NCI-H82 (cell line): ENCODE measurements at regions not wholly inside any gene's neighbourhood (a gene's known extent, or its start where the extent isn't known, plus 50 kb on each side); places are given as distances from the start of the nearest gene placed in this dataset.
"Not testable (repeated sequence)": the region's sequence is repeated elsewhere in the genome, so short reads cannot be mapped to it uniquely, and the experiment has no call there.

ENCODE experiments used
- DNase-seq: peaks from one replicate; lab custom pipeline; 2025; lab: John Stamatoyannopoulos, UW

DNA sequence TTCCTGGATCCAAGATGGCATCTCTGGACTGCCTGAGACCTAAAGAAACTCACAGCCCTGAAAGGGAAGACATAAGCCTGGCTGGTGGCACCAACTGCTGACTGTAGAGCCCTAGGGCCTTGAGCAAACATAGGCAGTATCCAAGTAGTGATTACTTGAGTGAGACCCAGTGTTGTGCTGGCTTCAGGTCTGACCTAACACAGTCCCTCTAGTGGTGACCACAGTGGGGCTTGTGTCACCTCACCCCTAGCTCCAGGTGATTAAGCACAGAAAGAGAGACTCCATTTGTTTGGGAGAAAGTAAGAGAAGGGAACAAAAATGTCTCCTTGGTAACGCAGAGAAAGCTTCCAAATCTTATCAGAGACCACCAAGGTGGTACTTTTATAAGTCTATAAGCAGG is 496.3 kb upstream of the HTR2C start:
- DNase-seq: no peak

DNA sequence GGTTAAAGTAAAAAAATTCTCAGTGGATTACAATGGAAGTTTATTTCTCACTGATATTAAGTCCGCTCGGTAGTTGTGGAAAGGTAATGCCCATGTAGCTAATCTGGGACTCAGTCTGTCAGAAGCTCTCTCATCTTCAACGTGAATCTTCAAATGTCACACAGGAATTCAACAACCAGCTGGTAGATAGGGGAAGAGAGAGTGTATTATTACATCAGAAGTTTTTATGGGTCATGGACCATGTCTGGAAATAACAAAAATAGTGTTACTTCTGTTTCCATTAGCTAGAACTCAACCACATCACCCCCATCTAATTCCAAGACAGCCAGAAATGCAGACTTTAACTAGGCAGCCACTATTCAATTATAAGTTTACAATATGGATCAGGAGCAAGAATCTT is 506.1 kb upstream of the HTR2C start:
- DNase-seq: no peak

DNA sequence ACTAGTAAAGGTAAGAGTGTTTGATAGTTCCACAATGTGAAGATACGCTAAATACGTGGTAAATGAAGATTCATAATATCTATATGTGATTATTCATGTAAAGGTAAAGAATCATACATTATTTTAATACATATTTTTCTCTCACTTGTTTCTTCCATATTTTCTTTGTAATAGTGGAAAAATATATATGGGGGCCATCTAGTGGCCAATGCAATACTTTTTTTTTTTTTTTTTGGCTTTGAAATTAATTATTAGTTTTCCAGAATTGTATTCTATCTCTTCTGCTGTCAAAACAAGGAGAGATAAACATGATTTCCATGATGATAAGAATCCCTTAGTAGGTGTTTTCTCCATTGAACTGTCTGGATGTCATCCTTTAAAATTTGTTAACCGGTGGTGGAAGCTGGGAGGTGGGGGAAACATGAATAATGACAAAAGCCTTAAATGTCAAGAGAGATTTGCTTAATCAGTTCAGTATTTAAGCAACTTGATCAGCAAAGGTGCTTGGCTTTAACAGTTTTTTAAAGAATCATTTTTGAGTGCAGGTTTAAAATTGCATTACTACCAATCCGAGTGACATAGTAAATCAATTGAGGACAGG is 508.7 kb upstream of the HTR2C start:
- no peak for DNase-seq

DNA sequence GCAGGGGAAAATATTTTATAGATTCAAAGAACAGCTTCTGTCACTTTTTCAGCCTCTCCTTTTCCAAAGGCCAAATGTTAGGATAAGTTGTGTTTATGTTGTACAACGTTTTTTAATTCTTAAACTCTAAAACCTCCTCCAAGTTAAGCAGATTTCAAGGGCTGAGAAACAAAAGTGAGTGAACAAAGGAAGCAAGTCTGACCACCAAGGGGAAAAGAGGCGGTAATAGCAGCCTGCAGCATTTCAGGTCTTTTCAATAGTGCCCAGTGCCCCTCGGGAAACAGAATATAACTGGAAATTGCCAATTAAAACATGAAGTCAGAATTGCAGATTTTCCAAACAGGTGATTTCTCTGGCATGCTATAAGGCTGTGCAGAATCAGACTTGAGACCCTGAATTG is 510.0 kb upstream of the HTR2C start:
- no peak for DNase-seq

DNA sequence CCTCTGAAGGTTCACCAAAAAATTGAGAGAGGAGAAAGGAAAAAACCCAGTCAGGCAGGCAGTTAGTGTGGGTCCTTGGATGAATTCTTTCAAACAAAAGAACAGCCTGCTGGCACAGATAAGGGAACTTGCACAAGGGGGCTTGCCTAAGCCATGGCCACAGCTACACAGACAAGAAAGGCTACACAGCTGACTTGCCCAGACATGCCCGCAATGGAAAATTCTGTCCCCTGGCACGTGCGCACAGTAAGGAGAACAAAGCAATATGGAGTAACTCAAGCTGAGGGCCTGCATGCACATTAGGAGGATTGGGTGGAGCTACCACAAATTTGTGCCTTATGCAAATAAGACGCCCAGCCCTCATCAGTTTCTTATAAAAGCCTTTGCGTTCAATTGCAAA is 512.5 kb upstream of the HTR2C start:
- no peak for DNase-seq

DNA sequence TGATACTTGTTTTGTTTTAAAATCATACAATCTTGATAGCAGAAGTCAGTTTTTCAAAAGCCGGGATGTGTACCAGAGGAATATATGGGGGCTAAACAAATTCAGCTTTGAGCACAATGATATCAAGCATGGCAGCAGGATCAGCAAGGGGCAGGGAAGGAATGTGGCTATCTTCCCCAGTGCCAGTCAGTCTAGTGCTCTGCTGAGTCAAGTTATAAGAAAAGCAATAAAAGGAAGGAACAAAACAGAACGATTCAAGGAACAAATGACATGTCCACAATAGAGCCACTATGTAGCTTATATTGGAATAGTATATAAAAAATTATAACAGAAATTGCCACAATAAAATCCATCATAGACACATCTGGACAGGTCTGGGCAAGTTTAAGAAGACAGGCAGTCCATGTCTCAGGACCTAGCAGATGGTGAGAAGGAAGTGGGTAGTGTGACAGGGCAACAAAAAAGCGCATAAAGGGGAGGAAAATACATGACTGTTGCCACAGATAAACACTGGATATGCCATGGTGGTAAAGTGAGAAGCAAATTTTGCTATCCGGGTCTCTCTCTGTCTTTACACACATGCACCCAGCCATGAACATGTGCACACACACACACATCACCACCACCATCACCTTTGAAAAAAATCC is 518.2 kb upstream of the HTR2C start:
- DNase-seq: no peak

DNA sequence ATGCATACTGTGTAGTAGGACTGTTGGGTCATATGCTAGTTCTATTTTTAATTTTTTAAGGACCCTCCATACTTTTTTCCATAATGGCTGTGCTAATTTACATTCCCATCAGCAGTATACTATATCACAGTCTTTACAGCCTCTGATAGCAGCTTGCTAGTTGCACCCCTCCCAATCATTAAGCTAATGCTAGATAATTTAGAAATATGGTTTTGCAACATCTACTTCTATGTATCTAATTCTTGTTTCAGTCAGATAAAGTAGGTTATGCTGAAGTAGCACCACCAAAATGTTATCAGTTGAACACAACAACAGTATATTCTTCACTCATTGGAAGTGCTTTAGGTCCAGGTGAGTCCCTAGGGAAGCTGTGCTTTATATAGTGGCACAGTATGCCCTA is 522.7 kb upstream of the HTR2C start:
- no peak for DNase-seq

DNA sequence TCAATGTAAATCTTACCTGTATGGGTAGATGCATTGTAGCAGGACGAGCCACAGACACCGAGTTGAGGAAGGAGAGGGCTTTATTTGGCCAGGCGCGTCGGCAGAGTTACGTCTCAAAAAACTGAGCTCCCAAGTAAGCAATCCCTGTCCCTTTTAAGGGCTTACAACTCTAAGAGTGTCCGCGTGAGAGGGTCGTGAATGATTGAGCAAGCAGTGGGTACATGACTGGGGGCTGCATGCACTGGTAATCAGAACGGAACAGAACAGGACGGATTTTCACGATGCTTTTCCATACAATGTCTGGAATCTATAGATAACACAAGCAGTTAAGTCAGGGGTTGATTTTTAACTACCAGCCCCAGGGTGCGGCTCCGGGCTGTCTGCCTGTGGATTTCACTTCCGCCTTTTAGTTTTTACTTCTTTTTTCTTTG is 524.9 kb upstream of the HTR2C start:
- DNase-seq: no peak

DNA sequence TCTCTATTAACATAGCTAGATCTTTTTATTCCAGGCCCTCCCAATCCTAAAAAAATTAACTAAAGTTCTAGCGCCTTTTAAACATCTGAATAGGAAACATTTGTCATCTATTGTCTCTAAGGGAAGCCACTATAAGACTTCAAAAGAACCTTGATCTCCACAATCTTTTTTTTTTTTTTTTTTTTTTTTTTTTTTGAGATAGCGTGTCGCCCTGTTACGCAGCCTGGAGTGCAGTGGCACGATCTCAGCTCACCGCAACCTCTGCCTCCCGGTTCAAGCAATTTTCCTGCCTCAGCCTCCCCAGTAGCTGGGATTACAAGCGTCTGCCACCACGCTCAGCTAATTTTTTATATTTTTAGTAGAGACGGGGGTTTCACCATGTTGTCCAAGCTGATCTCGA is 526.5 kb upstream of the HTR2C start:
- not testable (repeated sequence) for DNase-seq

DNA sequence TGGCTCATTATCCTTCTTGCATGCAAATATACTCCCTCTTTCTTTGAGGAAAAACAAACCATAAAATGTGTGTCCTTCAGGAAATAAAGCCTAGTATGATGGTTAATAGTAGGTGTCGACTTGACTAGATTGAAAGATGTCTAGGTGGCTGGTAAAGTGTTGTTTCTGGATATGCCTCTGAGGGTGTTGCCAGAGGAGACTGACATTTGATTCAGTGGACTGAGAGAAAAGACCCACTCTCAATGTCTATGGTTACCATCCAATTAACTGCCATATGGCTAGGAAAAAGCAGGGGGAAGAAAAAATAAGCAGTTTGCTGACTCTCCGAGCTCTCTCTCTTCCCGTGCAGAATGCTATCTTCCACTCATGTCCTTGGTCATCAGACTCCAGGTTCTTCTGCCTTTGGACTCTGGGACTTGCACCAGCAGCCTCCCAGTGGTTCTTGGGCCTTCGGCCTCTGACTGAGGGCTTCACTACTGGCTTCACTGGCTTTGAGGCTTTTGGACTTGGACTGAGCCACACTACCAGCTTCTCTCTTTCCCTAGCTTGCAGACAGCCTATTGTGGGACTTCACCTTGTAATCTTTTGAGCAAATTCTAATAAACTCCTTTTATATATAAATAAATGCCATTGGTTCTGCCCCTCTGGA is 532.1 kb upstream of the HTR2C start:
- DNase-seq: peak; percentile 43

DNA sequence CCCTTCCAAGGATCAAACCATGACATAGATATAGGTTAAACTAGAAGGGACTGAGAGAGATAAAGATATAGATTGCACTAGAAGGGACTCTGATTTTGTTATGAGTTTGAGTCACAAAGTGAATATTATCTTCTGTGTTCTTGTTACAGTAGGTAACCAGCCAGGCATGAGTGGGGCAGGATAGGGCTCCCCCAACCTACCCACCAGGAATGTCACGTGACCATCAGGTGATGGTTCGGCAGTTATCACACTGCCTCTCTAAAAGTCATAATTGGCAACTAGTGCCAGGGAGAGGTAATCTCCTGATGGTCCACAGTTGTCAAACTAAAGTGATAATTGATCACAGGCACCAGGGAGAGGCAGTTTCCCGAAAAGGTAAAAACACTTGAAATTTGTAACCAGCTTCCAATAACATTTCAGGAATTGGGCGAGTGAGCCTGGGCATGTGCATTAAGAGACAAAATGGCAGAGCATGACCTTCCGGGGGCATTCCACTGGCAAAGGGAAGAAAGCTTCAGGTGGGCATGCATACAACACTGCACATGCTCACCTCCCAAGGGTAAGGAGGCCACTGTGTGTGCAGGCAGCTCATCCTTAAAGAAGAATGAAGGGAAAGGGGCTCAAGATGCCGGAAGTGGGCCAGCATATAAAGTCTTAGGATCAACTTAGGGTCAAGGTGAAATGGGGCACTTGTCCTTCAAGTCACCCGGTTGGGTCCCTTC is 533.6 kb upstream of the HTR2C start:
- DNase-seq: no peak

DNA sequence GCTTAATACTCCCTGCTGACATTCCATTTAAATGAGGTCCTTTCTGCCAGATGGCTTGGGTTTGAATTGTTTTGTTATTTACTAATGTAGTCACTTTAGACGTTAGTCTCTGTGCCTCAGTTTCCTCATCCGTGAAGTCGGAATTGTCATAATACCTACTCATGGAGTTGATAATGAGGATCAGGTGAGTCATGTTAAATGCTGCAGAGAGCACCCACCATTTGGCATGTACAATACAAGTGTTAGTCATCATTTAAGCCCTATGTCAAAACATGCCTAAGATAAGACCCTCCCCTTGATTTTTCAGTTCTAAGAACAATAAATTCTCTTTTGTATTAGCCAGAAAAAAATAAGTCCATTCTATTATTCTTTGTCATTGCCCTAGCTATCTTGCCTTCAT is 534.8 kb upstream of the HTR2C start:
- no peak for DNase-seq

DNA sequence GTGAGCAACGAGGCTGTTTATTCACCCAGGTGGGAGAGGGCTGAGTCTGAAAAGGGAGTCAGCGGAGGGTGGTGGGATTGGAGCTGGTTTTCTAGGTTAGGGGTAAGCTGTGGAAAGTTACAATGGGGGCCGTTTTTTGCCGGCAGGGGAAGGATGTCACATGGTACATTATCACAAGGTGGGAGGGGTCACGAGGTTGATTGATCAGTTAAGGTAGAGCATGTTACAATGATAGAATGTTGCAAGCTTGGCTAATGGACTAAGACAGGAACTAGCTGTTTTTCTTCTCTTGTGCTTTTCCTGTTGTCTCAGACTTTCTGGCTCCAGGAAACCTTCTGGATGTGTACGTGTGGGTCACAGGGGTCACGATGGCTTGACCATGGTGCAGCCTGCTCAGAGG is 536.3 kb upstream of the HTR2C start:
- DNase-seq: no peak

DNA sequence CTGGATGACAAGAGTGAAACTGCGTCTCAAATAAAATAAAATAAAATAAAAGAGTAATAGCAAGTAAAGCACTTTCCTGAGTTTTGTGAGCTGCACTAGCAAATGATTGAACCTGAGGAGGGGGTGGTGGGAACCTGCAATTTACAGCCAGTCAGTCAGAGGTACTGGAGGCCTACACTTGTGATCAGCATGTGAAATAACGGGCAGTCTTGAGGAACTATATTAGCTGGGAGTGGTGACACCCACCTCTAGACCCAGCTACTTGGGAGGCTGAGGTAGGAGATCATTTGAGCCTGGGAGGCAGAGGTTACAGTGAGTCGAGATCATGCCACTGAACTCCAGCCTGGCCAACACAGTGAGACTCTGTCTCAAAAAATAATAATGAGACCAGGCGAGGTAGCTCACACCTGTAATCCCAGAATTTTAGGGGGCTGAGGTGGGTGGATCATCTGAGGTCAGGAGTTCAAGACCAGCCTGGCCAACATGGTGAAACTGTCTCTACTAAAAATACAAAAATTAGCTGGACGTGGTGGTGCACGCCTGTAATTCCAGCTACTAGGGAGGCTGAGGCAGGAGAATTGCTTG is 537.1 kb upstream of the HTR2C start:
- DNase-seq: no peak

DNA sequence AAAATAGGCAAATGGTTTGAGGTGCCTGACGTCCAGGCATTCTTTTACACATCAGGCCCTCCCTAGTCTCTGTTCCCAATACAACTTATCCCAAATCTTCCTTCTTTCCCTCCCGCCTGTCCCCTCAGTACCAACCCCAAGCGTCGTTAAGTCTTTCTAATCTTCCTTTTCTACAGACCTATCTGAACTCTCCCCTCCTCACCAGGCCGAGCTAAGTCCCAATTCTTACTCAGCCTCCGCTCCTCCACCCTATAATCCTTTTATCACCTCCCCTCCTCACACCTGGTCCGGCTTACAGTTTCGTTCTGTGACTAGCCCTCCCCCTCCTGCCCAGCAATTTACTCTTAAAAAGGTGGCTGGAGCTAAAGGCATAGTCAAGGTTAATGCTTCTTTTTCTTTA is 542.4 kb upstream of the HTR2C start:
- DNase-seq: peak; percentile 67

DNA sequence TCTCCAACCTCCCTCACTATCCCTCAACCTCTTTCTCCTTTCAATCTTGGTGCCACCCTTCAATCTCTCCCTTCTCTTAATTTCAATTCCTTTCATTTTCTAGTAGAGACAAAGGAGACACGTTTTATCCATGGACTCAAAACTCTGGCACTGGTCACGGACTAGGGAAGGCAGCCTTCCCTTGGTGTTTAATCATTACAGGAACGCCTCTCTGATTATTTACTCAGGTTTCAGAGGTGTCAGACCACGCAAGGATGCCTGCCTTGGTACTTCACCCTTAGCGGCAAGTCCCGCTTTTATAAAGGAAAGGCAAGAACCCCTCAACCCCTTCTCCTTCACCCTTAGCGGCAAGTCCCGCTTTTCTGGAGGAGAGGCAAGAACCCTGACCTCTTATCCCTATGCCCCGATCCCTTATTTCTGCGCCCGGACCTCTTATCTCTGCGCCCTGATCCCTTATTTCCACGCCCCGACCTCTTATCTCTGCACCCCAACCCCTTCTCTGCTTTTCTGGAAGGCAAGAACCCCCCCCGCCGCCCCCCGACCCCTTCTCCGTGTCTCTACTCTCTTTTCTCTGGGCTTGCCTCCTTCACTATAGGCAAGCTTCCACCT is 543.1 kb upstream of the HTR2C start:
- not testable (repeated sequence) for DNase-seq

DNA sequence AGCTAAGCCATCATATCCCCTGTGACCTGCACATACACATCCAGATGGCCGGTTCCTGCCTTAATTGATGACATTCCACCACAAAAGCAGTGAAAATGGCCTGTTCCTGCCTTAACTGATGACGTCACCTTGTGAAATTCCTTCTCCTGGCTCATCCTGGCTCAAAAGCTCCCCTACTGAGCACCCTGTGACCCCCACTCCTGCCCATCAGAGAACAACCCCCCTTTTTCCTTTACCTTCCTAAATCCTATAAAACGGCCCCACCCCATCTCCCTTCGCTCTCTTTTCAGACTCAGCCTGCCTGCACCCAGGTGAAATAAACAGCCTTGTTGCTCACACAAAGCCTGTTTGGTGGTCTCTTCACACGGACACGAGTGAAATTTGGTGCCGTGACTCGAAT is 543.8 kb upstream of the HTR2C start:
- DNase-seq: not testable (repeated sequence)

DNA sequence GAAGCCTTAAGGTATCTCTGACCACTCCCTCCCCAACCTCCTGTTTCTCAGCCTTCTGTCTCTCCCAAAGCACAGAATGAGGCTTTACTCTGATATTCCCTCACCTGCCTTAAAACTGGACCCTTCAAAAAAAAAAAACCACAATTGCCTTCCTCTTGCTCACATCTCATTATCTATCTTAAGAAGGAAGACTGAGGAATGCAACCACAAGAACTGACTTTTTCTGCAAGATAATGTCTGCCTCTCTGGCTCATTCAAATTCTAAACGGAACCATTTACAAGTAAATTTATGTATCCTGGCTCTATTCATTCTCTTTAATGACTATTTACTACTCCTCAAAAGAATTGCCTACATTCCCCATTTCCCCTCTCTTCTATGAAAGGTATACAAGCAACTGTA is 545.5 kb upstream of the HTR2C start:
- no peak for DNase-seq

DNA sequence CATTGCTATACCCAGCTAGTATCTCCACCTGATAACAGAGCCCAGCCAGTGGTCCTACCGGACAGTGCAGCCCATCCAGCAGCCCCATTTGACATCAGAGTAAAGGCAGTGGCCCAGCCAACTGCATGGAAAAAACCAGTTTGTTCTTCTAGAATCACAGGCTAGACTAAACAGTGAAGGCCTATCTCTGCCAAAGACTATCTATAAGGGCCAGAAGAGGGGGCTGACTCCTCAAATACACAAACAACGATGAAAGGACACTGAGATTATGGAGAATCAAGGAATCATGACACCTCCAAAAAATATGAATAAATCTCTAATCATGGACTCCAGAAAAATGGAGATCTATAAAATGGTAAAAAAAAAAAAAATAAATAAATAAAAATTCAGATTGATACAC is 546.4 kb upstream of the HTR2C start:
- DNase-seq: no peak

DNA sequence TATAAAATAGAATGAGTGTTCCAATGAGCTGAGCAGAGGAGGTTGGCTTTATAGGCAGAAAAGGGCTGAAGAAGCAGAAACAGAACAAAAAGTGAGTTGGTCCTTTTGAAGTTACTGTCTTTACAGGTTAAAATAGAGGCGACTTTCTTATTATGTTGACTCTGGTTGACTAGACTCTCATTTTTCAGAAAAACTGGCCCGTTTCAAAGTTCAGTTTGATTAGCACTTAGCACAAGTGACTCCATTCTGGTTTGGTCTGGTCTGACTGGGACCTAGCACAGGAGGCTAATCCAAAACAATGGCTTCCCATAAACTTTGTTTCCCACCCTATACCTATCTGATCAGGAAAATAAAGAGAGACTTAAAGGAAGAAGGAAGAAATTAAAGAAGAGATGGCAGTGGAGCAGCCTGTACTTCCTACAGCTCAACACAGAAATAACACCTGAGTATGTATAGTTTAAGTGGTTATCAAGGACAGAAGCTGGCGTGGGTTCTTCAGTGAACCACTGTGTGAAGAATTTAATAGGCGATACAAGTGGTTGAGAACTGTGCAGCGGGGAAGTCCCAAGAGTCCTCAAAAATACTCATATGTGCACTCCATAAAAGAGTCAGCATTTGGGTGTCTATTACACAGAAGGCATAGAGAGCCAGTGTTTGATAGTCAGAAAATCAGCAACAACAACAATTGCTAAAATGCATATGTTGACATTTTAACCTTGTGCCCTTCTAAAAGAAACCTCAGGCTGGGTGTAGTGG is 554.8 kb upstream of the HTR2C start:
- no peak for DNase-seq

DNA sequence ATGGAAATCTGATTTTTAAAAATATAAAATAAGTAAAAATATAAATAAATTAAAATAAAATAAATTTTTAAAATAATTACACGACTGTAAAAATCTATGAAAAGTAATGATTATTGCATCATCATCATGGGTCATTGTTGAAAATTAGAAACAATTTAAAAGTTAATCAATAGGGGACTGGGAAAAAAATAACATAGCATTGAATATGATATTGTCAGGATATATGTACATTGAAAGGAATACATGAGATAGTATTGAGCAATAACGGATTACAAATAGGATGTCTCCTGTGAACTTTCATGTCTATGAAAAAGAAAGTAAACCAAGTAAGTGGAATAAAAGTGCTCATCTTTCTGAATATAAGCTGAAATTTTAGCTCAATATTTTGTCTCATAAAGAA is 566.8 kb upstream of the HTR2C start:
- no peak for DNase-seq

DNA sequence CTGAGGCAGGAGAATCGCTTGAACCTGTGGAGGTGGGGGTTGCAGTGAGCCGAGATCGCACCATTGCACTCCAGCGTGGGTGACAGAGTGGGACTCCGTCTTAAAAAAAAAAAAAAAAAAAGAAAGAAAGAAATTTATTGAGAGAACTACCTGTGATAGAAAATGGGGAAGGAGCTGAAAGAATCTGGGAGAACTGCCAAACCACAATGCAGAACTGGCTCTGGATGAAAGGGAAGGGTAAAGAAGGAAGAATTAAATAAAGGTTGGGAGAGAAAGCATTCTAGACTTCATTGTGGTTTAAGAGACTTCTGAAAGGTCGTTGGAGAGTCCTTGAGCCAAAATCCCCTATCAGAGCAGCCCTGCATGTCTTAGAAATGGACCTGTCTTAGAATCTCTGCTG is 567.9 kb upstream of the HTR2C start:
- DNase-seq: no peak
